ENCODE measurements at regions not wholly inside any gene's neighbourhood (a gene's known extent, or its start where the extent isn't known, plus 50 kb on each side); places are given as distances from the start of the nearest gene placed in this dataset.

DNA sequence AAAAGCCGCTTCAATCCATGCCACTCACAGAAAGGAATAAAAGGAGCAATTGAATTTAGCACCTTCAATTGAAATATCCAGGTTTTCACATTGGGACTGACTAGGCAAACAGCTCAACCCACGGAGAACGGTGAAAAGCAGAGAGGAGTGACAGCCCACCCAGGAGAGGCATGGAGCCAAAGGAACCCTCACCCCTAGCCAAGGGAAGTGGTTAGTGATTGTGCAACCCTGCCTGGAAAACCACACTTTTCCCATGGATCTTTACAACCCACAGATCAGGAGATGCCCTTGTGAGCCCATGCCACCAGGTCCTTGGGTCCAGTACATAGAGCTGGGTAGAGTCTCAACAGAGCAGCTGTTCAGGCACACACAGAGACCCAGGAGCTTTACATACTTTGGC lies 911.8 kb downstream of the EPHA7 start:
- Histone ChIP-seq H3K4me3 (ENCODE audit: low read length) (no peak overlapping the region), H3K27ac (ENCODE audit: low read length) (no peak overlapping the region), H3K9me3 (ENCODE audit: control insufficient read depth, insufficient read depth, low read length) (no peaks in the 10 kb centered on the region), H3K27me3 (ENCODE audit: control insufficient read depth, insufficient read depth, low read length) (no peaks in the 10 kb centered on the region), H3K36me3 (ENCODE audit: control insufficient read depth, insufficient read depth, low read length) (no peaks in the 10 kb centered on the region), H3K4me1 (ENCODE audit: control insufficient read depth, insufficient read depth, low read length) (no peaks in the 10 kb centered on the region)
- no CpG with 5 or more reads among the region's 3 CpGs for WGBS (ENCODE audit: insufficient coverage, insufficient read length)
- no peak for DNase-seq (ENCODE audit: low read depth, low spot score)

GRCh38 chr6:92504509-92504908 lies 914.9 kb downstream of the EPHA7 start:
- DNase-seq (ENCODE audit: low read depth, low spot score), result no peak
- no peaks in the 10 kb centered on the region for H3K27me3 ChIP-seq (ENCODE audit: control insufficient read depth, insufficient read depth, low read length)
- H3K4me3 ChIP-seq (ENCODE audit: low read length), result no peak overlapping the region
- no peaks in the 10 kb centered on the region for H3K9me3 ChIP-seq (ENCODE audit: control insufficient read depth, insufficient read depth, low read length)
- H3K36me3 ChIP-seq (ENCODE audit: control insufficient read depth, insufficient read depth, low read length), result no peaks in the 10 kb centered on the region
- no peaks in the 10 kb centered on the region for H3K4me1 ChIP-seq (ENCODE audit: control insufficient read depth, insufficient read depth, low read length)
- no peak overlapping the region for H3K27ac ChIP-seq (ENCODE audit: low read length)

GRCh38 chr6:92497281-92497680 lies 922.1 kb downstream of the EPHA7 start:
- H3K27me3 ChIP-seq (ENCODE audit: control insufficient read depth, insufficient read depth, low read length), result no peaks in the 10 kb centered on the region

GRCh38 chr6:92496527-92496926 lies 922.8 kb downstream of the EPHA7 start:
- WGBS (ENCODE audit: insufficient coverage, insufficient read length), result no CpG with 5 or more reads among the region's 4 CpGs
- Histone ChIP-seq H3K4me1 (ENCODE audit: control insufficient read depth, insufficient read depth, low read length) (no peaks in the 10 kb centered on the region), H3K36me3 (ENCODE audit: control insufficient read depth, insufficient read depth, low read length) (no peaks in the 10 kb centered on the region), H3K4me3 (ENCODE audit: low read length) (no peak overlapping the region), H3K27me3 (ENCODE audit: control insufficient read depth, insufficient read depth, low read length) (no peaks in the 10 kb centered on the region), H3K9me3 (ENCODE audit: control insufficient read depth, insufficient read depth, low read length) (no peaks in the 10 kb centered on the region), H3K27ac (ENCODE audit: low read length) (no peak overlapping the region)
- DNase-seq (ENCODE audit: low read depth, low spot score), result no peak

More at GRCh38 chr6:92497281-92497680, 922.1 kb downstream of the EPHA7 start:
- H3K36me3 ChIP-seq (ENCODE audit: control insufficient read depth, insufficient read depth, low read length), result no peaks in the 10 kb centered on the region
- H3K9me3 ChIP-seq (ENCODE audit: control insufficient read depth, insufficient read depth, low read length), result no peaks in the 10 kb centered on the region
- no peaks in the 10 kb centered on the region for H3K4me1 ChIP-seq (ENCODE audit: control insufficient read depth, insufficient read depth, low read length)
- H3K27ac ChIP-seq (ENCODE audit: low read length), result no peak overlapping the region
- DNase-seq (ENCODE audit: low read depth, low spot score), result no peak
- H3K4me3 ChIP-seq (ENCODE audit: low read length), result no peak overlapping the region
- WGBS (ENCODE audit: insufficient coverage, insufficient read length), result no CpG with 5 or more reads among the region's 2 CpGs

- Histone ChIP-seq H3K9me3 (ENCODE audit: control insufficient read depth, insufficient read depth, low read length) (no peaks in the 10 kb centered on the region), H3K4me1 (ENCODE audit: control insufficient read depth, insufficient read depth, low read length) (no peaks in the 10 kb centered on the region), H3K27ac (ENCODE audit: low read length) (no peak overlapping the region), H3K4me3 (ENCODE audit: low read length) (no peak overlapping the region), H3K36me3 (ENCODE audit: control insufficient read depth, insufficient read depth, low read length) (no peaks in the 10 kb centered on the region), H3K27me3 (ENCODE audit: control insufficient read depth, insufficient read depth, low read length) (no peaks in the 10 kb centered on the region)
- DNase-seq (ENCODE audit: low read depth, low spot score), result no peak
- WGBS (ENCODE audit: insufficient coverage, insufficient read length), result no CpG with 5 or more reads among the region's 1 CpG
Observed at GRCh38 chr6:92495242-92495641, 924.1 kb downstream of the EPHA7 start.

DNA sequence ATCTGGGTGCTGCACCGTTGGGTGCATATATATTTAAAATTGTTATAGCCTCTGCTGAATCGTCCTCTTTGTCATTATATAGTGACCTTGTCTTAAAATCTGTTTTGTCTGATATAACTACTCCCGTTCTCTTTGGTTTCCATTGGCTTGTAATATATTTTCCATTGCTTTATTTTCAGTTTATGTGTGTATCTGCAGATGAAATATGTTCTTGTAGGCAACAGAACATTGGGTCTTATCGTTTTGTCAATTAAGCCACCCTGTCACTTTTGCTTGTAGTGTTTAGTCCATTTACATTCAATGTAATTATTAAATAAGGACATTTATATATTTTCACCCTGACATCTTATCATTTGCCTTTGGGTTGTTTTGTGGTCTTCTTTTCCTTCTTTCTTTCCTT lies 933.9 kb downstream of the EPHA7 start:
- no CpG with 5 or more reads among the region's 4 CpGs for WGBS (ENCODE audit: insufficient coverage, insufficient read length)

DNA sequence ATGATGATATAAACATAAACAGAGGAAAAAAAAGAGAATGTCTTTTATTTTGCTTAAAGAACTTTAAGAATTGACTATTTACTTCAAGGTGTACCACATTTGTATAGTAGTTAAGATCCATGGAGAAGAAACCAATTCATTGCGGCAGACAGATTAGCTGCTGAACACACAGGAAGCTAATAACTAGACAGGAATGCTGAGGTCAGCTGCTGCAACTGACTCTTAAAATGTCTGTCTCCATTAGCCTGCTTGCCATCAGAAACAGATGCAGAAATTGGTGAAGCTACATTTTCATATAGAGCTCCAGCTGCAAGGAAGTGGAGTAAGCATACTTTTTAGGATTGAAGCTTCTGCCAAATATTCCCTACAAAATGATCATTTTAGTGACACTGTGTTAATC lies 939.5 kb downstream of the EPHA7 start:
- no peaks in the 10 kb centered on the region for H3K4me1 ChIP-seq (ENCODE audit: control insufficient read depth, insufficient read depth, low read length)
- no peak overlapping the region for H3K27ac ChIP-seq (ENCODE audit: low read length)
- H3K27me3 ChIP-seq (ENCODE audit: control insufficient read depth, insufficient read depth, low read length), result no peaks in the 10 kb centered on the region
- WGBS (ENCODE audit: insufficient coverage, insufficient read length), result no CpG with 5 or more reads among the region's 1 CpG
- no peaks in the 10 kb centered on the region for H3K9me3 ChIP-seq (ENCODE audit: control insufficient read depth, insufficient read depth, low read length)
- H3K36me3 ChIP-seq (ENCODE audit: control insufficient read depth, insufficient read depth, low read length), result no peaks in the 10 kb centered on the region
- DNase-seq (ENCODE audit: low read depth, low spot score), result no peak
- H3K4me3 ChIP-seq (ENCODE audit: low read length), result no peak overlapping the region

More for the DNA sequence above, 933.9 kb downstream of the EPHA7 start:
- no peak overlapping the region for H3K27ac ChIP-seq (ENCODE audit: low read length)
- no peaks in the 10 kb centered on the region for H3K36me3 ChIP-seq (ENCODE audit: control insufficient read depth, insufficient read depth, low read length)
- no peaks in the 10 kb centered on the region for H3K9me3 ChIP-seq (ENCODE audit: control insufficient read depth, insufficient read depth, low read length)
- no peaks in the 10 kb centered on the region for H3K4me1 ChIP-seq (ENCODE audit: control insufficient read depth, insufficient read depth, low read length)
- H3K27me3 ChIP-seq (ENCODE audit: control insufficient read depth, insufficient read depth, low read length), result no peaks in the 10 kb centered on the region
- no peak overlapping the region for H3K4me3 ChIP-seq (ENCODE audit: low read length)
- DNase-seq (ENCODE audit: low read depth, low spot score), result no peak

- no peaks in the 10 kb centered on the region for H3K27me3 ChIP-seq (ENCODE audit: control insufficient read depth, insufficient read depth, low read length)
- H3K4me3 ChIP-seq (ENCODE audit: low read length), result no peak overlapping the region
- no peak overlapping the region for H3K27ac ChIP-seq (ENCODE audit: low read length)
- H3K36me3 ChIP-seq (ENCODE audit: control insufficient read depth, insufficient read depth, low read length), result no peaks in the 10 kb centered on the region
- H3K9me3 ChIP-seq (ENCODE audit: control insufficient read depth, insufficient read depth, low read length), result no peaks in the 10 kb centered on the region
- no peaks in the 10 kb centered on the region for H3K4me1 ChIP-seq (ENCODE audit: control insufficient read depth, insufficient read depth, low read length)
- DNase-seq (ENCODE audit: low read depth, low spot score), result no peak
Observed at GRCh38 chr6:92473056-92473455, 946.3 kb downstream of the EPHA7 start.

DNA sequence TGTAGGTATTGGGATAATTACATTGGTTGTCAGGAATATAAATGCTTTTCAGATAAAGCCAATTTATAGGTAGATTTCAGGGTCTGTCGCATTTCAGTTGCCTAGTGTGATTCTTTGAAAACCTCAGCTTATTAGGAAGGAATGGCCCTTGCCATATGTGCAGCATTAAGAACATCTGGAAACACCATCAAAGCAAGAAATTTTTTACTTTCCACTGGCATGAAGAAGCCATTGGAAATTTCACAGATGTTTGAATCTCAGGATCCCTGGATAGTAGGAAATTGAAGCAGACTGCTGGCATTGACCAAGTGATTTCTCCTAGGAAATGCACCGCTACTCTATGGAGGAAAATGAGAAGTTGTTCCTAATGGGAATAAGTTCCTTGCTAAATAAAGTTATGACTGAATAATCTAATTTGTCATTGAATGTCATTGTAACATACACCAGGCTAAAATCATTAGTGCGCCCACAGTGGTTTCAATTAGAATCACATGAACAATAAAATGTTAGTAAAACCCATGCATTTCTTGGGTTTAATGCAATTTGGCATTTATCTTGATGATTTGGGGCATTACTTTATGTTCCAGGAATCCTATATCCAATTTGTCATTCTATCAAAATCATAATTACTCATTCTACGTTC lies 950.1 kb downstream of the EPHA7 start:
- Histone ChIP-seq H3K4me1 (ENCODE audit: control insufficient read depth, insufficient read depth, low read length) (no peaks in the 10 kb centered on the region), H3K27me3 (ENCODE audit: control insufficient read depth, insufficient read depth, low read length) (no peaks in the 10 kb centered on the region), H3K27ac (ENCODE audit: low read length) (no peak overlapping the region), H3K4me3 (ENCODE audit: low read length) (no peak overlapping the region), H3K36me3 (ENCODE audit: control insufficient read depth, insufficient read depth, low read length) (no peaks in the 10 kb centered on the region), H3K9me3 (ENCODE audit: control insufficient read depth, insufficient read depth, low read length) (no peaks in the 10 kb centered on the region)
- 100% methylated on average over 1 of the region's 4 CpGs for WGBS (ENCODE audit: insufficient coverage, insufficient read length)
- no peak for DNase-seq (ENCODE audit: low read depth, low spot score)

- Histone ChIP-seq H3K36me3 (ENCODE audit: control insufficient read depth, insufficient read depth, low read length) (no peaks in the 10 kb centered on the region), H3K27me3 (ENCODE audit: control insufficient read depth, insufficient read depth, low read length) (no peaks in the 10 kb centered on the region), H3K4me1 (ENCODE audit: control insufficient read depth, insufficient read depth, low read length) (no peaks in the 10 kb centered on the region), H3K4me3 (ENCODE audit: low read length) (no peak overlapping the region), H3K9me3 (ENCODE audit: control insufficient read depth, insufficient read depth, low read length) (no peaks in the 10 kb centered on the region), H3K27ac (ENCODE audit: low read length) (no peak overlapping the region)
- DNase-seq (ENCODE audit: low read depth, low spot score), result no peak
Observed at GRCh38 chr6:92468066-92468465, 951.3 kb downstream of the EPHA7 start.

GRCh38 chr6:92460133-92460532 lies 959.2 kb downstream of the EPHA7 start:
- Histone ChIP-seq H3K27me3 (ENCODE audit: control insufficient read depth, insufficient read depth, low read length) (no peaks in the 10 kb centered on the region), H3K36me3 (ENCODE audit: control insufficient read depth, insufficient read depth, low read length) (no peaks in the 10 kb centered on the region), H3K4me3 (ENCODE audit: low read length) (no peak overlapping the region), H3K9me3 (ENCODE audit: control insufficient read depth, insufficient read depth, low read length) (no peaks in the 10 kb centered on the region), H3K27ac (ENCODE audit: low read length) (no peak overlapping the region), H3K4me1 (ENCODE audit: control insufficient read depth, insufficient read depth, low read length) (no peaks in the 10 kb centered on the region)
- DNase-seq (ENCODE audit: low read depth, low spot score), result no peak
- no CpG with 5 or more reads among the region's 2 CpGs for WGBS (ENCODE audit: insufficient coverage, insufficient read length)

All from iPS DF 6.9 (cell line).